ENCODE measurements at regions not wholly inside any gene's neighbourhood (a gene's known extent, or its start where the extent isn't known, plus 50 kb on each side); places are given as distances from the start of the nearest gene placed in this dataset.

DNA sequence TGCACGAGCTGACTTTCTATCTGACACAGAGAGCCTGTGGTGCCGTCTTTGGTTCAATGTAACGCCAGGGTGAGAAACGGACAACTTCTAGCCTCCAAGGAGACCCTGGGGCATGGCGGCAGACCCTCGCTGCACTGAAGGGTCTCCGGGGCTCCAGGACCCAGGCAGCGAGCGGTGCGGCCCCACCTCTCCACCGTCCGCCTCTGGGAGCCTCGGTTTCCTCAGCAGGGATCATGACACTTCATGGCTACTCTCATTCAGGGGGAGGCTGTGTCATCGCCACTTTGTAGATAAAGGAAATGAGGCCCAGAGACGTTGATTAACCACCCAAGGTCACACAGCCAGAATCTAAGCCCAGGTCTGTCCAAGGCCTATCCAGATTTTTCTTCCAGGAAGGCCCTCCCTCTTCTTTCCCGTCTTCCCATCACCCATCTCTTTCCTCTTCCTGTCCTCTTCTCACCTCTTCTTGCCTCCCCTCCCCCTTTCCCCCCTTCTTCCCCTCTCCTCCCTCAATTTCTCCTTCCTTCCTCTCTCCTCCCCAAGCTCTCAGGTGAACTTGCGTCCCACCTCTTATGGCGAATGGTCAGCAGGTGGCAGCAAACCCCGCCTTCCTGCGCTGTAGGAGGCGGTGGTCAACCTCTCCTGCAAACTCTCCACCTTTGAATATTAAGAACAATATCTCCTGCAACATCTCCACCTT, 69.3 kb upstream of the HMX1 start:
- Histone ChIP-seq H3K36me3 (ENCODE audit: insufficient read depth, low read length) (no peaks in the 10 kb centered on the region), H3K4me3 (ENCODE audit: low read length) (no peak overlapping the region), H3K4me2 (ENCODE audit: low read length) (no peak overlapping the region), H3K9ac (ENCODE audit: low read depth, low read length) (no peak overlapping the region), H3K27me3 (ENCODE audit: control insufficient read depth, insufficient read depth, low read length) (no peaks in the 10 kb centered on the region), H3K9me3 (replicated peaks; ENCODE audit: low read length) (no peaks in the 10 kb centered on the region), H3K4me1 (ENCODE audit: control insufficient read depth, insufficient read depth, low read length) (no peaks in the 10 kb centered on the region)

DNA sequence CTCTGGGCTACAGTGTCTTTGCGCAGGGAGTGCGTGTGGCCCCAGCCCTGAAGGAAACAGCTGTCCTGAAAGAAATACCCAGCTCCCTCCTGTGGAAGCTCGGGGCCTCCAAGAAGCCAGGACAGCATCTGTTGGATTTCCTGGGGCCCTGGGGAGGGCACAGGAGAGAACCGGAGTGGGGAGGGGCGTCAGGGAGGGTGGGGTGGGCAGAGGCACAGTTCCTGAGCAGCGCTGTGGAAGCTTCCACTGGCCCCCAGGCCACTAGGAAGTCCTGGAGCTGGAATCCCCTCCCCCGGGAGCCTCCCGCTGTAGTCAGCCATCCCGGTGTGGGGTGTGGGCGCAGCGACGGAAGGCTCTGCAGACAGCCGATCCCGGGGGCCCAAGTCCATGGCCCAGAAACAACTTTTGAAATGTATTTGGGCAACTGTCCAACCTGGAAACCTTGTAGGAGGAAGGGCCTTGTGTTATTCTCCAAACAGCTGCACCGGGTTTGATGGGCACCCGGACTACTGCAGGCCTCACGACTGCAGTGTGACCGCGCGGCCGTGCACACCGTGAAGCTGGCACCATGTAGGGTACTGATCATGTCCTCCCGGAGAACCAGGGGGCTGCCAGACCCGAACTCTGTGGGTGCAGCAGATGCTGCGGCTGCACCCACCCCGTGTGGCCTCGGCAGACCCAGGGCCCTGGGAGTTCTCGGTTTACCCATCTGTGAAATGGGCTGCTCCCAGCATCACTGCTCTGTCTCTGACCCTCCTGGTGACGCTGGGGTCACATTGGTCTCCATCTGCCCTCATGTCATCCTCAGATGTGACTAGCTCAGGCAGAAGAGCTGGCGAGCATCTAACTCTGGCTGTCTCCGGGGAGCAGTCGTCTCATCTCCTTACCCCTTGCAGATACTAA, 68.5 kb upstream of the HMX1 start:
- Histone ChIP-seq H3K4me3 (ENCODE audit: low read length) (no peak overlapping the region), H3K9me3 (replicated peaks; ENCODE audit: low read length) (no peaks in the 10 kb centered on the region), H3K27me3 (ENCODE audit: control insufficient read depth, insufficient read depth, low read length) (no peaks in the 10 kb centered on the region), H3K36me3 (ENCODE audit: insufficient read depth, low read length) (no peaks in the 10 kb centered on the region), H3K4me2 (ENCODE audit: low read length) (no peak overlapping the region), H3K9ac (ENCODE audit: low read depth, low read length) (no peak overlapping the region), H3K4me1 (ENCODE audit: control insufficient read depth, insufficient read depth, low read length) (no peaks in the 10 kb centered on the region)

DNA sequence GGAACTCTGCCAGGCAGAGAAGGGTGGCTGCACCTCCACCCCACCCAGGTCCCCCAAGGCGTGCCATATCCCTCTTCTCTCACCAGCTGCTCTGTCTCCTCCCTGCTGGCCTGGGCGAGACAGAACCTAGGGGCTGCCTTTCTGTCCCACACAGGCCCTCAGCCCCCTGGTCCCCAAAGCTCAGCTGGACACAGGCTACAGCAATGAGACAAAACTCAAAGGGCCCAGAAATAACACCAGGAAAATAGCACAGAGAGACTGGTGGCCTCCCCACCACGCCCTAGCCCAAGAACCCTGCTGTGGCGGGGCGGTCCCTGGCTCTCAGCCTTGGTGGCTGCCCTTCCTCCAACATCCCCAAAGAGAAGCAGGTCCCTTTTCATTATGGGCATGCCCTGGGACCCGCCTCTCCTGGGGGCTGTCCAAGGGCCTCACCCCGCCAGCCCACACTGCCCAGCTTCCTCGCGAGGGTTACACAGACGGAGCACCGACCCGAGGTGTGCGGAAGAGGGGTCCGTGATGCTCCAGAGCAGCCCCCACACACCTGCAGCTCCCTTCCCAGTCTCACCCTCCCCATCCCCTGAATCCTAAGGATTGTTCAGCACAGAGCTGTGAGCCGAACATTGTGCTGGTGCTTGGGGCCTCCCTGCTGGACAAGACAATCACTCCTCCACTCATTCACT, 67.7 kb upstream of the HMX1 start:
- H3K27me3 ChIP-seq (ENCODE audit: control insufficient read depth, insufficient read depth, low read length): no peaks in the 10 kb centered on the region
- no peak overlapping the region for H3K4me2 ChIP-seq (ENCODE audit: low read length)
- no peak overlapping the region for H3K4me3 ChIP-seq (ENCODE audit: low read length)
- H3K9me3 ChIP-seq (replicated peaks; ENCODE audit: low read length): no peaks in the 10 kb centered on the region
- H3K36me3 ChIP-seq (ENCODE audit: insufficient read depth, low read length): no peaks in the 10 kb centered on the region
- H3K9ac ChIP-seq (ENCODE audit: low read depth, low read length): no peak overlapping the region
- no peaks in the 10 kb centered on the region for H3K4me1 ChIP-seq (ENCODE audit: control insufficient read depth, insufficient read depth, low read length)

DNA sequence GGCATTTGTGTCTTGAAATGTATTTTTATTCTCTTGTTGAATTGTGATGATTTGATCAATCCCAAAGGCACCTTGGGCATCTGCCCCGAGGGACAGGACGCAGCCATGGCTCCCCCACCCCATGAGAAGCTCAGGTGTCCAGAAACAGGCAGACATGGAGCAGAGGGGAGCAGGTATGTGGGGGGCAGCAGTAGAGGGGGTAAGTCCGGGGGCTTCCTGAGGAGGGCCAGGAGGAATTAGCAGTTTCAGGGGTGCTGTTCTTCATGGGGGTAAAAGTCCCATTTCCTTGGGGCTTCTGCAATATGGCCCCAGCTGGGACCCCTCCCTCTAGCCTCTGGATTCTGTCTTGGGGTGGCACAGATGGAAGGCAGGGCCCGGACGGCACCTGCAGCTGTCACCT, 67.0 kb upstream of the HMX1 start:
- H3K36me3 ChIP-seq (ENCODE audit: insufficient read depth, low read length): no peaks in the 10 kb centered on the region
- H3K4me3 ChIP-seq (ENCODE audit: low read length): no peak overlapping the region
- no peaks in the 10 kb centered on the region for H3K4me1 ChIP-seq (ENCODE audit: control insufficient read depth, insufficient read depth, low read length)
- H3K9ac ChIP-seq (ENCODE audit: low read depth, low read length): no peak overlapping the region
- no peaks in the 10 kb centered on the region for H3K27me3 ChIP-seq (ENCODE audit: control insufficient read depth, insufficient read depth, low read length)
- no peaks in the 10 kb centered on the region for H3K9me3 ChIP-seq (replicated peaks; ENCODE audit: low read length)
- H3K4me2 ChIP-seq (ENCODE audit: low read length): no peak overlapping the region

DNA sequence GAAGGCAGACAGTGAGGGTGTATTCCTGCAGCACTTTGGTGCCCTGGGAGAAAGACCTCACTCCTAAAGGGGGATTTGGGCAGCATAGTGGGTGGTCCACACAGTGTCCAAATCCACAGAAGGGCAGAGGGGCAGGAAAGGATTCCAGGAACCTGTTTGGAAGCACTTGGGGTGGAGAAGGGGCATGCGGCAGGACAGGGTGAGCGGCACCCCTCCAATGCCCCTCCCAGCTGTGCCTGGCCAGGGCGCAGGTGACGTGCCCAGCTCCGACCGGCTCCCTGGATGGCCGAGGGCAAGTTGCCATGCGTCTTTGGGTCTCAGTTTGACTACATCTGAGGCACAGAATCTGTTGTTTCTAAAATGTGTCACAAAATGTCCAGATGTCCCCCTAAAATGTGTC, 66.5 kb upstream of the HMX1 start:
- Histone ChIP-seq H3K36me3 (ENCODE audit: insufficient read depth, low read length) (no peaks in the 10 kb centered on the region), H3K27me3 (ENCODE audit: control insufficient read depth, insufficient read depth, low read length) (no peaks in the 10 kb centered on the region), H3K9me3 (replicated peaks; ENCODE audit: low read length) (no peaks in the 10 kb centered on the region), H3K4me3 (ENCODE audit: low read length) (no peak overlapping the region), H3K9ac (ENCODE audit: low read depth, low read length) (no peak overlapping the region), H3K4me2 (ENCODE audit: low read length) (no peak overlapping the region), H3K4me1 (ENCODE audit: control insufficient read depth, insufficient read depth, low read length) (no peaks in the 10 kb centered on the region)

DNA sequence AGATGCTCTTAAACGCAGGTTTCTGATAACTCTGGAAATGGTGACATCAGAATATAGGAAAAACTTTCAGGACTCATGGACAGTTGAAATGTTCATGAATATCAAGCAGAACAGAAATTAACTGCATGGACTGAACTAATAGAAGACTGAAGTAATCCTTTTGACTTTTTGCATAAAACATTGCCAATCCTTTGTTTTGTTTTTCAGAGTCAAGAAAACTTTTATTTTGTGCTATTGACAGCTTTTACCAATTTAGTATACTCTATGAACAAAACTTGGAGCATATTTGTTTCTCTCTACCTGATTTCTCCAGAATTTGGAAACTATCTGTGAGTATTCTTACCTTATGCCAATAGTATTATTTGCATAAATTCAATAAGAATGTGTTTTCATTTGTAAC, 61.2 kb upstream of the HMX1 start:
- H3K27me3 ChIP-seq (ENCODE audit: control insufficient read depth, insufficient read depth, low read length): no peaks in the 10 kb centered on the region
- no peak overlapping the region for H3K4me3 ChIP-seq (ENCODE audit: low read length)
- H3K4me1 ChIP-seq (ENCODE audit: control insufficient read depth, insufficient read depth, low read length): no peaks in the 10 kb centered on the region
- H3K4me2 ChIP-seq (ENCODE audit: low read length): no peak overlapping the region
- H3K9me3 ChIP-seq (replicated peaks; ENCODE audit: low read length): no peaks in the 10 kb centered on the region
- H3K36me3 ChIP-seq (ENCODE audit: insufficient read depth, low read length): no peaks in the 10 kb centered on the region
- H3K9ac ChIP-seq (ENCODE audit: low read depth, low read length): no peak overlapping the region

DNA sequence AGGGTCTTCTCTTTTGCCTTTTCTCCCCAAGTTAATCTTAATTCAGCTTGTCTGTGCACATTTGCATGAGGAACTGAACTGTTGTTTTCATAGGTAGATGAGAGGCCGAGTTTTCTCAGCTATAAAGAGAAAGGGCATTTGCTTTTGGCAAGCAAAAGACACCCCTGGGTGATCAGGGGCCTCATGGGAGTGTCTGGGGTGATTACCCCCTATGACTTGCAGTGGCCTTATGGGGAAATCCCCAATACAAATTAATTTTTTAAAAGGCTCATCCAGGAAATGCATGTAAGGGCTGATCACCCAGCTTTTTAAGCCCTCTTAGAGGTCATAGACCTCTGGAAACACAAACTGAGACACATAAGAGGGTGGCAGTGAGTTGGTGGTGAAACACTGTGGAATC, 56.4 kb upstream of the HMX1 start:
- H3K9me3 ChIP-seq (replicated peaks; ENCODE audit: low read length): no peaks in the 10 kb centered on the region
- no peak overlapping the region for H3K9ac ChIP-seq (ENCODE audit: low read depth, low read length)
- no peaks in the 10 kb centered on the region for H3K4me1 ChIP-seq (ENCODE audit: control insufficient read depth, insufficient read depth, low read length)
- no peak overlapping the region for H3K4me2 ChIP-seq (ENCODE audit: low read length)
- H3K4me3 ChIP-seq (ENCODE audit: low read length): no peak overlapping the region
- no peaks in the 10 kb centered on the region for H3K27me3 ChIP-seq (ENCODE audit: control insufficient read depth, insufficient read depth, low read length)
- H3K36me3 ChIP-seq (ENCODE audit: insufficient read depth, low read length): no peaks in the 10 kb centered on the region

DNA sequence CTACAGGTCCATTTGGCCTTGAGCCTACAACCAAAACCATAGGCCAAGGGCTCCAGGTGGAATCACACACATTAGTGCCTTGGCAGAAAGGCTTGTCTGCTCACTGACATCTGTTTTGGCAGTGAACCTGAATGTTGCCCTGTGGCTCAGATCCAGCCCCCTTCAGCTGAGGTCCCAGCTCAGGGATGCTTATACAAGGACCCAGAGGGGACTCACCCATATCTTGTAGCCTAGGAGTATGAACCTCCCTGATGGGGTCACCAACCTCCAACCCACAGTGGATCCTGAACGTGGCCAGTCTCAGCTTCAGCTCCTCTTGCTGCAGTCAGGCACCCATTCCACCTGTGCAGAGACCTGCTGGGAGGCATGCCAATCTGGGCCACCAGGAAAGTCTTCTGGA, 50.8 kb upstream of the HMX1 start:
- H3K27me3 ChIP-seq (ENCODE audit: control insufficient read depth, insufficient read depth, low read length): no peaks in the 10 kb centered on the region
- H3K36me3 ChIP-seq (ENCODE audit: insufficient read depth, low read length): no peaks in the 10 kb centered on the region
- no peak overlapping the region for H3K4me2 ChIP-seq (ENCODE audit: low read length)
- H3K4me3 ChIP-seq (ENCODE audit: low read length): no peak overlapping the region
- no peaks in the 10 kb centered on the region for H3K9me3 ChIP-seq (replicated peaks; ENCODE audit: low read length)
- H3K9ac ChIP-seq (ENCODE audit: low read depth, low read length): no peak overlapping the region
- no peaks in the 10 kb centered on the region for H3K4me1 ChIP-seq (ENCODE audit: control insufficient read depth, insufficient read depth, low read length)

DNA sequence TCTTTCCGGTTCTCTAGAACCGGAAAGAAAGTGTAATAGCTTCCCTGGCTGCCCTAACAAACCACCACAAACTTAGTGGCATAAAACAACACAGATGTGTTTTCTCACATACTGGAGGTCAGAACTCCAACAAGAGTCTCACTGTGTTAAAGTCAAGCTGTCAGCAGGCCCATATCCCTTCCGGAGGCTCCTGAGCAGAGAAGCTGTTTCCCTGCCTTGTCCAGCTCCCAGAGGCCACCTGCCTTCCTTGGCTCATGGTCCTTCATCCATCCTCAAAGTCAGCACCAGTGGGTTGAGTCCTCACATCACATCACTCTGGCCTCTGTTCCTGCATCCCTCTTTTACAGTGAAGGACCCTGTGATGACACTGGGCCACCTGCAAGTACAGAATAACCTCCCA, 49.8 kb upstream of the HMX1 start:
- Histone ChIP-seq H3K4me1 (ENCODE audit: control insufficient read depth, insufficient read depth, low read length) (no peaks in the 10 kb centered on the region), H3K9me3 (replicated peaks; ENCODE audit: low read length) (no peaks in the 10 kb centered on the region), H3K4me3 (ENCODE audit: low read length) (no peak overlapping the region)

More for the DNA sequence above, 49.8 kb upstream of the HMX1 start:
- Histone ChIP-seq H3K9ac (ENCODE audit: low read depth, low read length) (no peak overlapping the region), H3K4me2 (ENCODE audit: low read length) (no peak overlapping the region), H3K27me3 (ENCODE audit: control insufficient read depth, insufficient read depth, low read length) (no peaks in the 10 kb centered on the region), H3K36me3 (ENCODE audit: insufficient read depth, low read length) (no peaks in the 10 kb centered on the region)
